ENCODE measurements at regions not wholly inside any gene's neighbourhood (a gene's known extent, or its start where the extent isn't known, plus 50 kb on each side); places are given as distances from the start of the nearest gene placed in this dataset.

DNA sequence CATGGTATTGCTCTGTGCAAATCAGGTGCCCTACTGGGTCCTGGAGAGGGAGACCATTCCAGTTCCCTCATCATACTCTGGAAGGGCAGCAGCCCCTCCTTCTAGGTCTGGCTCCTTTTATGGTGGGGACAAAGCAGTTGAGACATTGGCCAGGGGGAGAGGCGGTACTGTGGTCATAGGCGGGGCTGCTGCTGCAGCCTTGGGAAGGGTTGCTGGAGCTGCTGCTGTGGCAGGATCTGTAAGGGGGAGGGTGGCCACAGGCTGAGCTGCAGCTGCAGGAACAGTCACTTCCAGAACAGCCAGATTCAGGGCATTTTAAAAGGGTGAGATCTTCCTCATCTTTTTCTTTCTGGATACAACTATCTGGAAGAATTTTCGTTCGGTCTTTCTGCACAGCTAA is 233.0 kb upstream of the SGCD start:
- TF ChIP-seq, protein P1, sequence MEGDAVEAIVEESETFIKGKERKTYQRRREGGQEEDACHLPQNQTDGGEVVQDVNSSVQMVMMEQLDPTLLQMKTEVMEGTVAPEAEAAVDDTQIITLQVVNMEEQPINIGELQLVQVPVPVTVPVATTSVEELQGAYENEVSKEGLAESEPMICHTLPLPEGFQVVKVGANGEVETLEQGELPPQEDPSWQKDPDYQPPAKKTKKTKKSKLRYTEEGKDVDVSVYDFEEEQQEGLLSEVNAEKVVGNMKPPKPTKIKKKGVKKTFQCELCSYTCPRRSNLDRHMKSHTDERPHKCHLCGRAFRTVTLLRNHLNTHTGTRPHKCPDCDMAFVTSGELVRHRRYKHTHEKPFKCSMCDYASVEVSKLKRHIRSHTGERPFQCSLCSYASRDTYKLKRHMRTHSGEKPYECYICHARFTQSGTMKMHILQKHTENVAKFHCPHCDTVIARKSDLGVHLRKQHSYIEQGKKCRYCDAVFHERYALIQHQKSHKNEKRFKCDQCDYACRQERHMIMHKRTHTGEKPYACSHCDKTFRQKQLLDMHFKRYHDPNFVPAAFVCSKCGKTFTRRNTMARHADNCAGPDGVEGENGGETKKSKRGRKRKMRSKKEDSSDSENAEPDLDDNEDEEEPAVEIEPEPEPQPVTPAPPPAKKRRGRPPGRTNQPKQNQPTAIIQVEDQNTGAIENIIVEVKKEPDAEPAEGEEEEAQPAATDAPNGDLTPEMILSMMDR (IDR thresholded peaks at IDR 0.05): no peak
- TF ChIP-seq POLR2A (IDR thresholded peaks at IDR 0.05): no peak
